Adrenal gland (tissue), 9 donors: ENCODE measurements at regions not wholly inside any gene's neighbourhood (a gene's known extent, or its start where the extent isn't known, plus 50 kb on each side); places are given as distances from the start of the nearest gene placed in this dataset.

ENCODE experiments used
- DNase-seq, 7 donors: peaks; one replicate each; pipeline ENCODE4 v3.0.0-alpha.2; 2019 to 2020
- H3K27ac ChIP-seq, 5 donors: fragments of 200-600 bp; sonication (generic) in 4 of 5; 1 replicate in 3 of 5; 2 replicates in 2 of 5; pipeline versions ENCODE4 v1.5.1 to v1.8.0; 2016 to 2020; ENCODE audit warnings: mild to moderate bottlenecking in 1 of 5
- H3K27me3 ChIP-seq: fragments of 200-600 bp; 2 replicates; pipeline ENCODE4 v1.8.0; 2021
- H3K36me3 ChIP-seq, 2 donors: fragments of 200-600 bp; replicated peaks in 1 of 2; 1 replicate in 1 of 2; 2 replicates in 1 of 2; pipeline versions ENCODE4 v1.5.1 to v1.8.0; 2018 to 2022
- H3K4me1 ChIP-seq, 2 donors: fragments of 200-600 bp; replicated peaks in 1 of 2; 1 replicate in 1 of 2; 2 replicates in 1 of 2; pipeline versions ENCODE4 v1.5.1 to v1.8.0; 2018 to 2021
- H3K4me3 ChIP-seq, 4 donors: fragments of 200-600 bp; sonication (generic) in 3 of 4; one replicate each; pipeline ENCODE4 v1.5.1; 2016 to 2018
- H3K9me3 ChIP-seq, 3 donors: fragments of 200-600 bp; sonication (generic) in 1 of 3; replicated peaks in 1 of 3; 1 replicate in 2 of 3; 2 replicates in 1 of 3; pipeline versions ENCODE4 v1.5.1 to v1.8.0; 2016 to 2021
- POLR2A ChIP-seq, 2 donors: fragments of 450-650 bp; IDR thresholded peaks; one replicate each; pipeline ENCODE4 v1.6.1; 2017; ENCODE audit warnings: antibody characterized with exemption in 2 of 2, mild to moderate bottlenecking in 2 of 2, moderate library complexity in 1 of 2
- WGBS, 4 donors: extraction: QIAGEN DNeasy Blood & Tissue Kit in 2 of 4; methylation state at CpG; one replicate each; pipeline versions ENCODE4 v1.1.5 to v1.1.7; 2013 to 2017; 5-methylcytosine and 5-hydroxymethylcytosine counted together
- intact Hi-C, 2 donors: fragments of 100-400 bp; cut with DNase I; formaldehyde crosslinking; loops; one replicate each; pipeline versions ENCODE4 v1.14.1 to v1.15.0; 2022 to 2023
- TF ChIP-seq, protein P1 (sequence below), 6 experiments: fragments of 450-650 bp in 4 of 6; fragments of 200-600 bp in 2 of 6; sonication (generic) in 1 of 6; IDR thresholded peaks; 1 replicate in 5 of 6; 2 replicates in 1 of 6; pipeline versions ENCODE4 v1.5.1 to v1.8.0; 2016 to 2021; ENCODE audit warnings: antibody characterized with exemption in 6 of 6, mild to moderate bottlenecking in 2 of 6, moderate library complexity in 1 of 6
- donor health status: healthy with polysubstance abuse.
- donor health status: Bipolar disorder and iron deficiency.
- donor health status: DM: yes; HTN: yes; CAD: no.
- donor health status: DM: no; HTN: no; CAD: no.
- donor health status: DM: no; HTN: no; CAD: no.

DNA sequence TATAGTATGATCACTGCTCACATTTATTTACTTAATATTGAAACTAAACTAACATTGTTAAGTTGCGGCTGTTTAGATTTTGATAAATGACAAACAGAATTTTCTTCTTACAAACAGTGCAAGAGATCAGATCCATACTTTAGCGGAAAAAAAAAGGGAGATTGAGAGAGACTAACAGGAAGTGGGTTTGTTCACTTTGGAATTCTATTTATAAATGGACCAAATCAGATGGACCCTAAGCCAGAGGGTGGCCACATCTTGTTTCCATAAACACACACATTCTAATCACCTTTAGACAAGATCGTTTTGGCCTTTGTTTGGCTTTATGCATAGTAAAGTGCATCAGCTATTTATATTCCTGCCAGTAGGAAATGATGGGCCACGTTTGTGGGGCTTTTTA, 381.4 kb upstream of the CD180 start:
- no peak overlapping the region for H3K4me3 ChIP-seq
- H3K27me3 ChIP-seq, result no peaks in the 10 kb centered on the region
- H3K9me3 ChIP-seq, result peaks cover 0 to 5% (median 0%) of the 10 kb centered on the region in 3 donors
- no peaks in the 10 kb centered on the region for H3K4me1 ChIP-seq
- H3K36me3 ChIP-seq, result no peaks in the 10 kb centered on the region
- H3K27ac ChIP-seq, result no peak overlapping the region
- intact Hi-C loops, result no loop called here
- TF ChIP-seq, protein P1, sequence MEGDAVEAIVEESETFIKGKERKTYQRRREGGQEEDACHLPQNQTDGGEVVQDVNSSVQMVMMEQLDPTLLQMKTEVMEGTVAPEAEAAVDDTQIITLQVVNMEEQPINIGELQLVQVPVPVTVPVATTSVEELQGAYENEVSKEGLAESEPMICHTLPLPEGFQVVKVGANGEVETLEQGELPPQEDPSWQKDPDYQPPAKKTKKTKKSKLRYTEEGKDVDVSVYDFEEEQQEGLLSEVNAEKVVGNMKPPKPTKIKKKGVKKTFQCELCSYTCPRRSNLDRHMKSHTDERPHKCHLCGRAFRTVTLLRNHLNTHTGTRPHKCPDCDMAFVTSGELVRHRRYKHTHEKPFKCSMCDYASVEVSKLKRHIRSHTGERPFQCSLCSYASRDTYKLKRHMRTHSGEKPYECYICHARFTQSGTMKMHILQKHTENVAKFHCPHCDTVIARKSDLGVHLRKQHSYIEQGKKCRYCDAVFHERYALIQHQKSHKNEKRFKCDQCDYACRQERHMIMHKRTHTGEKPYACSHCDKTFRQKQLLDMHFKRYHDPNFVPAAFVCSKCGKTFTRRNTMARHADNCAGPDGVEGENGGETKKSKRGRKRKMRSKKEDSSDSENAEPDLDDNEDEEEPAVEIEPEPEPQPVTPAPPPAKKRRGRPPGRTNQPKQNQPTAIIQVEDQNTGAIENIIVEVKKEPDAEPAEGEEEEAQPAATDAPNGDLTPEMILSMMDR (IDR thresholded peaks at IDR 0.05), result no peak
- no peak for TF ChIP-seq POLR2A (IDR thresholded peaks at IDR 0.05)
- 41 to 57% (median 52%) methylated on average over 4 of the region's 4 CpGs for WGBS, 4 donors
- DNase-seq, result no peak

DNA sequence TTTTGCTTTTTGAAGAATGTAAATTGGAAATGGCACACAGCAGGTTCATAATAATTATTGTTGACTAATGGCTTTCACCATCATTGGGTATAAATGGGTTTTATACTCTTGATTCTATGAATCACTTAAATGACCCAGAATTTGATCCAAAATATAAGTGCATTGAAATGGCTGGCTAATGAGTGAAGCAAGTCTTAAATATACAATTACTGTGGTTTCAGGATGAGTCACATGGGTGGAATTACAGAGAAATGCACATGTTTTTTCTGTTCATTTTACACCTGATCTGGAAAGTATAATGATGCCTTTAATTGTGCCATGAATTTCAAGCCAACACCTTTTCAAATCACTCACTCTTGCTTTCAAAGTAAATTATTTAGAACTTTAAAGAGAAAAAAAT, 380.8 kb upstream of the CD180 start:
- H3K4me3 ChIP-seq, result no peak overlapping the region
- intact Hi-C loops, result no loop called here
- peaks cover 0 to 5% (median 0%) of the 10 kb centered on the region in 3 donors for H3K9me3 ChIP-seq
- no peak overlapping the region for H3K27ac ChIP-seq
- no peaks in the 10 kb centered on the region for H3K36me3 ChIP-seq
- TF ChIP-seq, protein P1 (IDR thresholded peaks at IDR 0.05), result no peak
- TF ChIP-seq POLR2A (IDR thresholded peaks at IDR 0.05), result no peak
- H3K27me3 ChIP-seq, result no peaks in the 10 kb centered on the region
- H3K4me1 ChIP-seq, result no peaks in the 10 kb centered on the region
- DNase-seq, result no peak

DNA sequence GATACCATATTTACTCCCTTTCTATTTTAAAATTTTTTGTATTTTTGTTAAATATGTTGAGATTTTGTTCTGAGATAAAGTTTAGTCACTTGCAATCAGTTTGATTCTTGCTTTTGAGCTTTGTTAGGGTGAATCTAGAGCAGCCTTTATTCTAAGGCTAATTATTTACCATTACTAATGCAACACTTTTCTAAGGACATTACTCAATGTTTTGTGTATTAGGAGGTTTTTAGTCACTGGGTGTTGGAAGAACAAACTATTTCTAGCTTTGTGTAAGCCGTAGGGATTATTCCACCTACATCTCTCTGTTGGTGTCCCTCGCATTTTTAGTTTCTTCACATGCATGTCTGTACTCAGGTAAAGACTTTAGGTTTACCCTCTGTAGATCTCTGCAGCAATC, 379.5 kb upstream of the CD180 start:
- DNase-seq, result no peak
- Histone ChIP-seq H3K4me3 (no peak overlapping the region), H3K36me3 (no peaks in the 10 kb centered on the region), H3K4me1 (no peaks in the 10 kb centered on the region), H3K27me3 (no peaks in the 10 kb centered on the region), H3K27ac (no peak overlapping the region), H3K9me3 (peaks cover 0 to 5% (median 0%) of the 10 kb centered on the region in 3 donors)
- intact Hi-C loops, result no loop called here
- WGBS, 4 donors, result 71 to 79% (median 76%) methylated on average over 2 of the region's 2 CpGs
- TF ChIP-seq, protein P1 (IDR thresholded peaks at IDR 0.05), result no peak
- no peak for TF ChIP-seq POLR2A (IDR thresholded peaks at IDR 0.05)

DNA sequence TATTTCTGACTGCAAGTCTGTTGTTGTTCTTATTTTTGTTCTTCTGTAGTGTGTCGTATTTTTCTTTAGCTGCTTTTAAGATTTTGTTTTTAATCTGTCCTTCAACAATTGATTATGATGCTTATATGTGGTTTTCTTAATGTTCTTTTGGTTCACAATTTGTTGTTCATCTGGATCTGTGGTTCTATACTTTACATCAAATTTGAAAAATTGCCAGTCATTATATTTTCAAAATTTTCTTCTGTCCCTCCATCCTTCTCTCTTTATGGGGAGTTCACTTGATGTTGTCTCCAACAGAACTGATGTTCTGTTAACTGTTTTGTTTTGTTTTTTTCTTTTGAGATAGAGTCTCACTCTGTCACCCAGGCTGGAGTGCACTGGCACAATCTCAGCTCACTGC, 378.5 kb upstream of the CD180 start:
- H3K27ac ChIP-seq, result no peak overlapping the region
- intact Hi-C loops, result no loop called here
- H3K9me3 ChIP-seq, result peaks cover 0 to 5% (median 0%) of the 10 kb centered on the region in 3 donors
- no peak for DNase-seq
- no peaks in the 10 kb centered on the region for H3K27me3 ChIP-seq
- no peaks in the 10 kb centered on the region for H3K4me1 ChIP-seq
- WGBS, 4 donors, result 78 to 94% (median 80%) methylated on average over 1 of the region's 1 CpG
- H3K36me3 ChIP-seq, result no peaks in the 10 kb centered on the region
- H3K4me3 ChIP-seq, result no peak overlapping the region
- TF ChIP-seq, protein P1 (IDR thresholded peaks at IDR 0.05), result no peak
- no peak for TF ChIP-seq POLR2A (IDR thresholded peaks at IDR 0.05)
